ENCODE measurements at regions not wholly inside any gene's neighbourhood (a gene's known extent, or its start where the extent isn't known, plus 50 kb on each side); places are given as distances from the start of the nearest gene placed in this dataset.

DNA sequence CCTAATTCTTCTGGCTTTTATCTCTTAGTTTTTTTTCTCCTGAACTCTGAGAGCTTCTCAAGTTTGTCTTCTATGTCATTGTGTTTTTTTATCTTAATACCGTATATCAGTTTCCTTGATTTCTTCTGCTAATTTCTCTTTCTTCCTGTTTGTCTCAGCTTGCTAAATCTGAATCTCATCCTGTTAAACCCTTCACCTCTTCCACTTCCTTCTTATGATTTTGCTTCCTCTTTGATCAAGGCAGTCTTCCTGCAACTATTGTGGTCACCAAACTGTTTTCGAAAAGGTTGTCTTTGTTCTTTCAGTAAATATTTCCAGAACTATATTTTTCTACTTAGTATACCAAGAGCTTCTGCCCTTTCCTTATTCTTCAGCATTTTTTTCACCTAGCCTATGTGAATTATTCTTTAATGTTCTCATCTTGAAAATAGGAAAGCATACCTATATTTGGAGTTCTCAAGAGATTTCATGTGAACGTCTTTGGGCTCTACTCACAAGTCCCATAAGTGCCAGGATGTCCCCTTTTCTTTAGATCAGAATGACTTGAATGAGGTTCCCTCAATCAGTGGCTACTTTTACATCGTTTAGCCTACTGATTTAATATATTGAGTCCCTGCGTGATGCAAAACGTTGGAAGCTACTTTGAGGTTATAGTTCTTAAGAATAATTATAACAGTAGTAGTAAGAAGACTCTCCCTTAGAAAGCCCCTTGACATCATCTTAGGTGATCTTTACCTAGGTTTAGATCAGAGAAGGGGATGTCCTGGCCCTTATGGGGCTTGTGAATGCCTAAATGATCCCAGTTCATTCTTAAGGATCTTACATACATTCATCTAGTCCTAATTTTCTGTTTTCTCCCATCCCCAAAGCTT lies 415.4 kb upstream of the AUTS2 start:
- DNase-seq: no peak
- Mint-ChIP-seq H3K9me3 (ENCODE audit: unreplicated experiment) (no peaks in the 10 kb centered on the region), H3K27me3 (ENCODE audit: unreplicated experiment) (peaks cover 1% of the 10 kb centered on the region), H3K4me3 (ENCODE audit: unreplicated experiment) (no peak overlapping the region), H3K27ac (ENCODE audit: unreplicated experiment) (no peak overlapping the region), H3K36me3 (ENCODE audit: unreplicated experiment) (no peaks in the 10 kb centered on the region), H3K4me1 (ENCODE audit: low read depth, unreplicated experiment) (no peaks in the 10 kb centered on the region)
- TF ChIP-seq, protein P1, sequence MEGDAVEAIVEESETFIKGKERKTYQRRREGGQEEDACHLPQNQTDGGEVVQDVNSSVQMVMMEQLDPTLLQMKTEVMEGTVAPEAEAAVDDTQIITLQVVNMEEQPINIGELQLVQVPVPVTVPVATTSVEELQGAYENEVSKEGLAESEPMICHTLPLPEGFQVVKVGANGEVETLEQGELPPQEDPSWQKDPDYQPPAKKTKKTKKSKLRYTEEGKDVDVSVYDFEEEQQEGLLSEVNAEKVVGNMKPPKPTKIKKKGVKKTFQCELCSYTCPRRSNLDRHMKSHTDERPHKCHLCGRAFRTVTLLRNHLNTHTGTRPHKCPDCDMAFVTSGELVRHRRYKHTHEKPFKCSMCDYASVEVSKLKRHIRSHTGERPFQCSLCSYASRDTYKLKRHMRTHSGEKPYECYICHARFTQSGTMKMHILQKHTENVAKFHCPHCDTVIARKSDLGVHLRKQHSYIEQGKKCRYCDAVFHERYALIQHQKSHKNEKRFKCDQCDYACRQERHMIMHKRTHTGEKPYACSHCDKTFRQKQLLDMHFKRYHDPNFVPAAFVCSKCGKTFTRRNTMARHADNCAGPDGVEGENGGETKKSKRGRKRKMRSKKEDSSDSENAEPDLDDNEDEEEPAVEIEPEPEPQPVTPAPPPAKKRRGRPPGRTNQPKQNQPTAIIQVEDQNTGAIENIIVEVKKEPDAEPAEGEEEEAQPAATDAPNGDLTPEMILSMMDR (IDR thresholded peaks at IDR 0.05; ENCODE audit: partially characterized antibody, unreplicated experiment): no peak

DNA sequence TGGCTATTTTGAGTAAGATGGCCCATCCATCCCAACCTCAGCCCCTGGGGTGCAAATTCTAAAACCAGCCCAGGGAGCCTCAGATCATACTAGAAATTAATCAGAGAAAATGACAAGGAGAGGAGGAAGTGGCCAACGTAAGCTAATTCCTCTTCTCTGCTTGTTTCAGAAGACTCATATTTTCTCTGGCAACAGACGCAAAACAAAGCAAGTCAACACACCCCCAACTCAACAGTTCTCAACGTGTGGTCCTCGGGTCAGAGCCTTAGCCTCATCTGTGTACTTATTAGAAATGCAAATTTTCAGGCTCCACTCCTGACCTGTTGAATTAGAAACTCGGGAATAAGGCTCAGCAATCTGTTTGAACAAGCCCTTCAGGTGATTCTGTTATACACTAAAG lies 413.9 kb upstream of the AUTS2 start:
- no peak for DNase-seq
- no peaks in the 10 kb centered on the region for H3K4me1 Mint-ChIP-seq (ENCODE audit: low read depth, unreplicated experiment)
- H3K27ac Mint-ChIP-seq (ENCODE audit: unreplicated experiment): no peak overlapping the region
- H3K27me3 Mint-ChIP-seq (ENCODE audit: unreplicated experiment): peaks cover 1% of the 10 kb centered on the region
- TF ChIP-seq, protein P1 (IDR thresholded peaks at IDR 0.05; ENCODE audit: partially characterized antibody, unreplicated experiment): no peak
- no peaks in the 10 kb centered on the region for H3K9me3 Mint-ChIP-seq (ENCODE audit: unreplicated experiment)
- no peaks in the 10 kb centered on the region for H3K36me3 Mint-ChIP-seq (ENCODE audit: unreplicated experiment)
- no peak overlapping the region for H3K4me3 Mint-ChIP-seq (ENCODE audit: unreplicated experiment)

DNA sequence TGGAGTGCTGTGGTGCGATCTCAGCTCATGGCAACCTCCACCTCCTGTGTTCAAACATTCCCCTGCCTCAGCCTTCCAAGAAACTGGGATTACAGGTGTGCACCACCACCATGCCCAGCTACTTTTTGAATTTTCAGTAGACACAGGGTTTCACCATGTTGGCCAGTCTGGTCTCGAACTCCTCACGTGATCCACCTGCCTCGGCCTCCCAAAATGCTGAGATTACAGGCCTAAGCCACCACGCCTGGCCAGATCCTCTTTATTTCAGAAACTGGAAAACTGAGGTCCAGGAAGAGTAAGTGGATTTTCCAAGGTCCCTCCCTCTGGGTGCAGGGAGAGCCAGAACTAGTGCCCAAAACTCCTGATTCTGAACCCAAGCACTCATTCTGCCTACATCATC lies 413.1 kb upstream of the AUTS2 start:
- DNase-seq: no peak
- no peaks in the 10 kb centered on the region for H3K9me3 Mint-ChIP-seq (ENCODE audit: unreplicated experiment)
- no peak overlapping the region for H3K27ac Mint-ChIP-seq (ENCODE audit: unreplicated experiment)
- no peaks in the 10 kb centered on the region for H3K27me3 Mint-ChIP-seq (ENCODE audit: unreplicated experiment)
- H3K4me3 Mint-ChIP-seq (ENCODE audit: unreplicated experiment): no peak overlapping the region
- H3K4me1 Mint-ChIP-seq (ENCODE audit: low read depth, unreplicated experiment): no peaks in the 10 kb centered on the region
- no peaks in the 10 kb centered on the region for H3K36me3 Mint-ChIP-seq (ENCODE audit: unreplicated experiment)
- TF ChIP-seq, protein P1 (IDR thresholded peaks at IDR 0.05; ENCODE audit: partially characterized antibody, unreplicated experiment): no peak

DNA sequence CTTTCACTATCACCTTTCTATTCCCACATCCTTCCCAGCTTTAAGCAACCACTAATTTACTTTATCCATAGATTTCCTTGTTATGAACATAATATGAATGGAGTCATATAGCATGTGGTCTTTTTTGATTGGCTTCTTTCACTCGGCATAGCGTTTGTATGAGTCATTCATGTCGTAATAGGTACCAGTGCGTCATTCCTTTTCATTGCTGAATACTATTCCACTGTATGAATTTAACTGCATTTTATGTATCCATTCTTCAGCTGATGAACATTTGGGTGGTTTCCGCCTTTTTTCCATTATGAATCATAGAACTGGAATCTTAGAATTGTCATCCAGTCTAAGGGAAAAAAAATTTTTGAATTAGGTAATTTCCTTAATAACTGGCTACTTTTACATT lies 411.3 kb upstream of the AUTS2 start:
- Mint-ChIP-seq H3K4me3 (ENCODE audit: unreplicated experiment) (no peak overlapping the region), H3K36me3 (ENCODE audit: unreplicated experiment) (no peaks in the 10 kb centered on the region), H3K27me3 (ENCODE audit: unreplicated experiment) (no peaks in the 10 kb centered on the region), H3K27ac (ENCODE audit: unreplicated experiment) (no peak overlapping the region), H3K9me3 (ENCODE audit: unreplicated experiment) (no peaks in the 10 kb centered on the region), H3K4me1 (ENCODE audit: low read depth, unreplicated experiment) (no peaks in the 10 kb centered on the region)
- TF ChIP-seq, protein P1 (IDR thresholded peaks at IDR 0.05; ENCODE audit: partially characterized antibody, unreplicated experiment): no peak
- DNase-seq: no peak

DNA sequence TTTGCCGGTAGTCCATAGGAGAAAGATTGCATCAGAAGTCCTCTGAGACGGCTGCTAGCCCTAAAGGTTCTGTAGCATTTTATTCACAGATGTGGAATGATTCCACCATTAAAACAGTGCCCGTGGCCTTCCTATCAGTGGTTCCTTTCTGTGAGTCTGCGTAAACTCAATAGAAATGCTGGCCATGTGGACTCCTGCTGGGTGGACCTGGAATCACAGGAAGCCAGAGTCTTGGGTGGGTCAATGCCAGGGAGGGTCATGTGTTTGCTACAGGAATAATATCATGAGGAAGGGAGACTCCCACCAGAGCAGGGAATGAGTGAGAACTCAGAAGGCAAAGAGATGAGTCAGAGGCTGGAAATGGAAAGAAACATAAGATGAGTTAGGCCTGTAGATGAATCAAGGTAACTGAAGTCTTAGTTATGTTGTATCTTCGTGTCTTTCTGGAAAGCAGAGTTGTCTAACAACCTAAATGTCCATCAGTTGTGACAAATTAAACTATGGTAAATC lies 410.4 kb upstream of the AUTS2 start:
- no peaks in the 10 kb centered on the region for H3K4me1 Mint-ChIP-seq (ENCODE audit: low read depth, unreplicated experiment)
- TF ChIP-seq, protein P1 (IDR thresholded peaks at IDR 0.05; ENCODE audit: partially characterized antibody, unreplicated experiment): no peak
- H3K27me3 Mint-ChIP-seq (ENCODE audit: unreplicated experiment): no peaks in the 10 kb centered on the region
- DNase-seq: no peak
- H3K9me3 Mint-ChIP-seq (ENCODE audit: unreplicated experiment): peaks cover 2% of the 10 kb centered on the region
- H3K27ac Mint-ChIP-seq (ENCODE audit: unreplicated experiment): no peak overlapping the region
- H3K4me3 Mint-ChIP-seq (ENCODE audit: unreplicated experiment): no peak overlapping the region
- H3K36me3 Mint-ChIP-seq (ENCODE audit: unreplicated experiment): no peaks in the 10 kb centered on the region
